IMR-90 (cell line): ENCODE measurements at regions not wholly inside any gene's neighbourhood (a gene's known extent, or its start where the extent isn't known, plus 50 kb on each side); places are given as distances from the start of the nearest gene placed in this dataset.

Source experiments
- ATAC-seq: fragments of 200-7000 bp; cut with Tn5 transposase; 2 replicates; pipeline ENCODE4 v1.9.1; 2020; ENCODE audit warnings: low read depth, mild to moderate bottlenecking, moderate library complexity
- BruUV-seq: library from RNA; stranded (reverse); fragments of 400-500 nt; replicated peaks from 2 replicates; lab custom pipeline; 2021; lab: Mats Ljungman, UMichigan
- CTCF ChIA-PET: fragments of 300-600 bp; formaldehyde crosslinking; extraction: SDS; loops from one replicate; lab custom pipeline; 2021; ENCODE audit warnings: antibody characterized with exemption; lab: Yijun Ruan, JAX
- POLR2A ChIA-PET: fragments of 300-600 bp; sonication (Branson Sonifier 250); formaldehyde crosslinking; loops from one replicate; lab custom pipeline; 2022; ENCODE audit warnings: antibody characterized with exemption; ENCODE audit not compliant: unreplicated experiment; lab: Charles Lee
- DNase-seq: peaks from one replicate; pipeline ENCODE4 v3.0.0; 2013
- H2AFZ ChIP-seq: replicated peaks from 2 replicates; pipeline ENCODE3; 2013; ENCODE audit warnings: low read length, mild to moderate bottlenecking; ENCODE audit not compliant: poor library complexity
- H2AK5ac ChIP-seq: 2 replicates; pipeline ENCODE4 v1.6.1; 2013; ENCODE audit warnings: low read depth, low read length, inconsistent platforms
- H2AK9ac ChIP-seq: replicated peaks from 2 replicates; pipeline ENCODE3; 2013; ENCODE audit warnings: mild to moderate bottlenecking, low read depth, low read length, moderate library complexity; ENCODE audit not compliant: poor library complexity
- H2BK120ac ChIP-seq: 2 replicates; pipeline ENCODE4 v1.6.1; 2013; ENCODE audit warnings: low read depth, low read length, inconsistent platforms
- H2BK15ac ChIP-seq: 3 replicates; pipeline ENCODE4 v1.6.1; 2013; ENCODE audit warnings: low read depth, low read length, inconsistent platforms
- H2BK20ac ChIP-seq: 2 replicates; pipeline ENCODE4 v1.6.1; 2013; ENCODE audit warnings: low read depth, mild to moderate bottlenecking, inconsistent platforms, low read length, moderate library complexity
- H2BK5ac ChIP-seq: 2 replicates; pipeline ENCODE4 v1.6.1; 2013; ENCODE audit warnings: mild to moderate bottlenecking, low read depth, low read length, inconsistent platforms; ENCODE audit not compliant: poor library complexity, severe bottlenecking
- H3K14ac ChIP-seq: replicated peaks from 2 replicates; pipeline ENCODE4 v1.6.1; 2013; ENCODE audit warnings: low read depth, low read length, inconsistent platforms
- H3K18ac ChIP-seq: 2 replicates; pipeline ENCODE4 v1.6.1; 2013; ENCODE audit warnings: low read depth, low read length, control low read depth
- H3K23ac ChIP-seq: 2 replicates; pipeline ENCODE4 v1.6.1; 2013; ENCODE audit warnings: low read depth, low read length, inconsistent platforms
- H3K27ac ChIP-seq: 2 replicates; pipeline ENCODE4 v1.5.1; 2013; ENCODE audit warnings: mild to moderate bottlenecking, control low read depth, low read length; ENCODE audit not compliant: insufficient read depth
- H3K27me3 ChIP-seq: 2 replicates; pipeline ENCODE4 v1.6.1; 2013; ENCODE audit warnings: low read length; ENCODE audit not compliant: control insufficient read depth, insufficient read depth
- H3K36me3 ChIP-seq: 2 replicates; pipeline ENCODE4 v1.6.1; 2013; ENCODE audit warnings: low read length, mixed read lengths; ENCODE audit not compliant: control insufficient read depth, insufficient read depth
- H3K4ac ChIP-seq: 2 replicates; pipeline ENCODE4 v1.6.1; 2013; ENCODE audit warnings: low read depth, low read length, inconsistent platforms
- H3K4me1 ChIP-seq: 2 replicates; pipeline ENCODE4 v1.6.1; 2013; ENCODE audit warnings: low read length, mixed read lengths; ENCODE audit not compliant: control insufficient read depth, insufficient read depth
- H3K4me2 ChIP-seq: 2 replicates; pipeline ENCODE4 v1.6.1; 2013; ENCODE audit warnings: low read depth, mild to moderate bottlenecking, control low read depth, low read length, moderate library complexity
- H3K4me3 ChIP-seq: 2 replicates; pipeline ENCODE4 v1.5.1; 2013; ENCODE audit warnings: low read depth, mild to moderate bottlenecking, control low read depth, low read length, moderate library complexity; ENCODE audit not compliant: insufficient read depth
- H3K56ac ChIP-seq: 2 replicates; pipeline ENCODE4 v1.6.1; 2013; ENCODE audit warnings: low read length, inconsistent platforms; ENCODE audit not compliant: insufficient read depth; ENCODE audit errors: extremely low read depth
- H3K79me1 ChIP-seq, 2 experiments: 2 replicates each; pipeline ENCODE4 v1.6.1; 2013; ENCODE audit warnings: low read length in 2 of 2, inconsistent platforms in 1 of 2, low read depth in 1 of 2
- H3K9ac ChIP-seq: 2 replicates; pipeline ENCODE4 v1.6.1; 2013; ENCODE audit warnings: low read depth, low read length, control low read depth
- H3K9me1 ChIP-seq: 2 replicates; pipeline ENCODE4 v1.6.1; 2013; ENCODE audit warnings: low read length, inconsistent platforms; ENCODE audit not compliant: insufficient read depth
- H3K9me3 ChIP-seq: 2 replicates; pipeline ENCODE4 v1.6.1; 2013; ENCODE audit warnings: low read length; ENCODE audit not compliant: control insufficient read depth, insufficient read depth
- H4K20me1 ChIP-seq: 2 replicates; pipeline ENCODE4 v1.6.1; 2013; ENCODE audit warnings: low read length, inconsistent platforms; ENCODE audit not compliant: insufficient read depth
- H4K5ac ChIP-seq: 2 replicates; pipeline ENCODE4 v1.6.1; 2013; ENCODE audit warnings: mild to moderate bottlenecking, low read depth, low read length, control low read depth
- H4K8ac ChIP-seq, 2 experiments: 2 replicates each; pipeline ENCODE4 v1.6.1; 2013; ENCODE audit warnings: low read depth in 2 of 2, low read length in 2 of 2, control low read depth in 1 of 2, inconsistent platforms in 1 of 2
- H4K91ac ChIP-seq: 2 replicates; pipeline ENCODE4 v1.6.1; 2013; ENCODE audit warnings: low read depth, low read length, inconsistent platforms; ENCODE audit not compliant: insufficient read depth
- BHLHE40 ChIP-seq: fragments of 150-350 bp; IDR thresholded peaks from 2 replicates; pipeline ENCODE4 v1.6.1; 2016; ENCODE audit warnings: mild to moderate bottlenecking, low read depth, low read length
- CEBPB ChIP-seq: IDR thresholded peaks from 2 replicates; pipeline ENCODE4 v1.6.1; 2012; ENCODE audit warnings: low read depth, low read length, improper control_type of control experiment
- CHD1 ChIP-seq: IDR thresholded peaks from 2 replicates; pipeline ENCODE4 v1.6.1; 2012; ENCODE audit warnings: low read depth, low read length, improper control_type of control experiment
- FOS ChIP-seq: fragments of 150-350 bp; IDR thresholded peaks from 2 replicates; pipeline ENCODE4 v1.6.1; 2016; ENCODE audit warnings: low read depth, low read length
- MAFK ChIP-seq: IDR thresholded peaks from 2 replicates; pipeline ENCODE4 v1.6.1; 2012; ENCODE audit warnings: low read depth, low read length, improper control_type of control experiment
- MAZ ChIP-seq: IDR thresholded peaks from 2 replicates; pipeline ENCODE4 v1.6.1; 2012; ENCODE audit warnings: low read depth, mild to moderate bottlenecking, low read length, improper control_type of control experiment, moderate library complexity, borderline replicate concordance
- MXI1 ChIP-seq: IDR thresholded peaks from 2 replicates; pipeline ENCODE4 v1.6.1; 2012; ENCODE audit warnings: low read depth, mild to moderate bottlenecking, low read length, moderate library complexity, borderline replicate concordance
- NFE2L2 ChIP-seq: fragments of 150-350 bp; IDR thresholded peaks from 2 replicates; pipeline ENCODE4 v1.6.1; 2016; ENCODE audit warnings: low read depth, mild to moderate bottlenecking, low read length
- POLR2A ChIP-seq: IDR thresholded peaks from 2 replicates; pipeline ENCODE4 v1.6.1; 2012; ENCODE audit warnings: mild to moderate bottlenecking, low read depth, low read length
- RAD21 ChIP-seq: IDR thresholded peaks from 2 replicates; pipeline ENCODE4 v1.6.1; 2012; ENCODE audit warnings: low read length, improper control_type of control experiment
- RCOR1 ChIP-seq: IDR thresholded peaks from 2 replicates; pipeline ENCODE4 v1.6.1; 2012; ENCODE audit warnings: mild to moderate bottlenecking, low read length, improper control_type of control experiment; ENCODE audit not compliant: insufficient replicate concordance
- RFX5 ChIP-seq: IDR thresholded peaks from 2 replicates; pipeline ENCODE4 v1.8.0; 2012; ENCODE audit warnings: low read depth, mild to moderate bottlenecking, low read length, moderate library complexity
- SMC3 ChIP-seq: fragments of 150-350 bp; IDR thresholded peaks from 2 replicates; pipeline ENCODE4 v1.6.1; 2016; ENCODE audit warnings: low read depth, mild to moderate bottlenecking, antibody characterized with exemption, low read length, moderate library complexity
- WGBS, 2 experiments: methylation state at CpG; one replicate each; pipeline versions ENCODE4 v1.1.5 to v1.1.7; 2013; ENCODE audit warnings: missing lambda C conversion rate in 2 of 2; ENCODE audit not compliant: insufficient read length in 1 of 2; ENCODE audit errors: extremely low coverage in 2 of 2; 5-methylcytosine and 5-hydroxymethylcytosine counted together
- dilution Hi-C: fragments of 300-500 bp; cut with HindIII; formaldehyde crosslinking; loops from one replicate; pipeline ENCODE4 v1.14.3; 2018; ENCODE audit warnings: low sequenced_read_pairs; ENCODE audit not compliant: unreplicated experiment
- in situ Hi-C: fragments of 300-500 bp; cut with MboI; formaldehyde crosslinking; loops from 3 replicates; pipeline ENCODE4 v1.14.3; 2019; ENCODE audit warnings: low sequenced_read_pairs, inconsistent platforms, mixed read lengths
- intact Hi-C: fragments of 100-400 bp; cut with micrococcal nuclease; formaldehyde crosslinking; loops from 2 replicates; pipeline ENCODE4 v1.10.0; 2022
- TF ChIP-seq, protein P1 (sequence below): fragments of 150-350 bp; IDR thresholded peaks from 2 replicates; pipeline ENCODE4 v1.6.1; 2016; ENCODE audit warnings: low read depth, mild to moderate bottlenecking, low read length, moderate library complexity, borderline replicate concordance
- TF ChIP-seq, protein P2 (sequence below): fragments of 150-350 bp; IDR thresholded peaks from 2 replicates; pipeline ENCODE4 v1.6.1; 2017; ENCODE audit warnings: mild to moderate bottlenecking, antibody characterized with exemption, low read length, low read depth
- TF ChIP-seq, protein P3 (sequence below): conservative IDR thresholded peaks from 2 replicates; pipeline ENCODE4 v1.5.1; 2012; ENCODE audit warnings: mild to moderate bottlenecking, low read depth, low read length, improper control_type of control experiment

DNA sequence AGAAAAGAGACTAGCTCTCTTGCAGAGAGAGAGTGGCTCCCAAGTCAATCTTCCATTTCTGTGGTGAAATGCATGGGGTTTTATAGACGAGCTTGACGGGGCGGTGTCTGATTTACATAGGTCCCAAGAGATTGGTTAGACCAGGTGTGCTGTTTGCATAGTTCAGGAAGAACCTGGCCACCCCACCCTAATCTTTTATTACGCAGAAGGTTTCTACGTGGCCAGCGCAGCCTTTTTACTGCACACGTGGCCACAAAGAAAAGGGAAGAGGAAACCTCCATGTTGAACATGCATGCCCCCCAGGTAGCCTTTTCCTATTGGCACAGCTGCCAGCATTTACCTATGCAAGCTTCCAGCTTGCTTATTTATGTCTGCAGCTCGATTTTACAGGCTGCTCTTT is 92.1 kb downstream of the CAVIN4 start:
- no peak overlapping the region for H3K18ac ChIP-seq
- no peak overlapping the region for H3K14ac ChIP-seq
- no peak overlapping the region for H2BK5ac ChIP-seq
- no peak overlapping the region for H3K9ac ChIP-seq
- no peaks in the 10 kb centered on the region for H3K9me3 ChIP-seq
- no peak overlapping the region for H2BK20ac ChIP-seq
- no peak overlapping the region for H3K27ac ChIP-seq
- DNase-seq (no peak), ATAC-seq (no peak)
- no peak overlapping the region for H3K4me2 ChIP-seq
- H2BK120ac ChIP-seq: no peak overlapping the region
- dilution Hi-C loops (no loop called here), in situ Hi-C loops (no loop called here), intact Hi-C loops (no loop called here)
- no peaks in the 10 kb centered on the region for H3K36me3 ChIP-seq
- no peak overlapping the region for H2BK15ac ChIP-seq
- H3K9me1 ChIP-seq: no peaks in the 10 kb centered on the region
- no peak overlapping the region for H2AK5ac ChIP-seq
- H3K27me3 ChIP-seq: no peaks in the 10 kb centered on the region
- H2AFZ ChIP-seq: no peak overlapping the region
- TF ChIP-seq, protein P1, sequence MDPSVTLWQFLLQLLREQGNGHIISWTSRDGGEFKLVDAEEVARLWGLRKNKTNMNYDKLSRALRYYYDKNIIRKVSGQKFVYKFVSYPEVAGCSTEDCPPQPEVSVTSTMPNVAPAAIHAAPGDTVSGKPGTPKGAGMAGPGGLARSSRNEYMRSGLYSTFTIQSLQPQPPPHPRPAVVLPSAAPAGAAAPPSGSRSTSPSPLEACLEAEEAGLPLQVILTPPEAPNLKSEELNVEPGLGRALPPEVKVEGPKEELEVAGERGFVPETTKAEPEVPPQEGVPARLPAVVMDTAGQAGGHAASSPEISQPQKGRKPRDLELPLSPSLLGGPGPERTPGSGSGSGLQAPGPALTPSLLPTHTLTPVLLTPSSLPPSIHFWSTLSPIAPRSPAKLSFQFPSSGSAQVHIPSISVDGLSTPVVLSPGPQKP: no peak
- TF ChIP-seq, protein P2, sequence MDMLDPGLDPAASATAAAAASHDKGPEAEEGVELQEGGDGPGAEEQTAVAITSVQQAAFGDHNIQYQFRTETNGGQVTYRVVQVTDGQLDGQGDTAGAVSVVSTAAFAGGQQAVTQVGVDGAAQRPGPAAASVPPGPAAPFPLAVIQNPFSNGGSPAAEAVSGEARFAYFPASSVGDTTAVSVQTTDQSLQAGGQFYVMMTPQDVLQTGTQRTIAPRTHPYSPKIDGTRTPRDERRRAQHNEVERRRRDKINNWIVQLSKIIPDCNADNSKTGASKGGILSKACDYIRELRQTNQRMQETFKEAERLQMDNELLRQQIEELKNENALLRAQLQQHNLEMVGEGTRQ: no peak
- no peak for TF ChIP-seq MAFK
- no peak for TF ChIP-seq SMC3
- TF ChIP-seq MAZ: no peak
- no peak for TF ChIP-seq CHD1
- TF ChIP-seq RFX5: no peak
- TF ChIP-seq, protein P3, sequence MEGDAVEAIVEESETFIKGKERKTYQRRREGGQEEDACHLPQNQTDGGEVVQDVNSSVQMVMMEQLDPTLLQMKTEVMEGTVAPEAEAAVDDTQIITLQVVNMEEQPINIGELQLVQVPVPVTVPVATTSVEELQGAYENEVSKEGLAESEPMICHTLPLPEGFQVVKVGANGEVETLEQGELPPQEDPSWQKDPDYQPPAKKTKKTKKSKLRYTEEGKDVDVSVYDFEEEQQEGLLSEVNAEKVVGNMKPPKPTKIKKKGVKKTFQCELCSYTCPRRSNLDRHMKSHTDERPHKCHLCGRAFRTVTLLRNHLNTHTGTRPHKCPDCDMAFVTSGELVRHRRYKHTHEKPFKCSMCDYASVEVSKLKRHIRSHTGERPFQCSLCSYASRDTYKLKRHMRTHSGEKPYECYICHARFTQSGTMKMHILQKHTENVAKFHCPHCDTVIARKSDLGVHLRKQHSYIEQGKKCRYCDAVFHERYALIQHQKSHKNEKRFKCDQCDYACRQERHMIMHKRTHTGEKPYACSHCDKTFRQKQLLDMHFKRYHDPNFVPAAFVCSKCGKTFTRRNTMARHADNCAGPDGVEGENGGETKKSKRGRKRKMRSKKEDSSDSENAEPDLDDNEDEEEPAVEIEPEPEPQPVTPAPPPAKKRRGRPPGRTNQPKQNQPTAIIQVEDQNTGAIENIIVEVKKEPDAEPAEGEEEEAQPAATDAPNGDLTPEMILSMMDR: no peak
- no peak for TF ChIP-seq CEBPB
- no peak for TF ChIP-seq POLR2A
- TF ChIP-seq BHLHE40: no peak
- TF ChIP-seq NFE2L2: no peak
- no peak for TF ChIP-seq FOS
- TF ChIP-seq RCOR1: no peak
- TF ChIP-seq MXI1: no peak
- TF ChIP-seq RAD21: no peak
- no peak overlapping the region for H4K8ac ChIP-seq
- no peak overlapping the region for H3K4me3 ChIP-seq
- WGBS, 2 experiments: 40% methylated on average over 1 of the region's 8 CpGs; no CpG with 5 or more reads in 1 of the 2 experiments
- H3K4me1 ChIP-seq: no peaks in the 10 kb centered on the region
- no peak overlapping the region for H3K56ac ChIP-seq
- H2AK9ac ChIP-seq: no peak overlapping the region
- H4K20me1 ChIP-seq: no peaks in the 10 kb centered on the region
- CTCF ChIA-PET: no interaction called here
- H4K5ac ChIP-seq: no peak overlapping the region
- no peak overlapping the region for H3K4ac ChIP-seq
- H3K23ac ChIP-seq: no peak overlapping the region
- H3K79me1 ChIP-seq: no peaks in the 10 kb centered on the region
- POLR2A ChIA-PET: no interaction called here
- BruUV-seq: no TSS peak
- no peak overlapping the region for H4K91ac ChIP-seq
